ENCODE measurements at regions not wholly inside any gene's neighbourhood (a gene's known extent, or its start where the extent isn't known, plus 50 kb on each side); places are given as distances from the start of the nearest gene placed in this dataset.
A peak's percentile ranks its signal among the peaks of the same experiment; 100 is the strongest.
"Not testable (repeated sequence)": the region's sequence is repeated elsewhere in the genome, so short reads cannot be mapped to it uniquely, and the experiment has no call there.

DNA sequence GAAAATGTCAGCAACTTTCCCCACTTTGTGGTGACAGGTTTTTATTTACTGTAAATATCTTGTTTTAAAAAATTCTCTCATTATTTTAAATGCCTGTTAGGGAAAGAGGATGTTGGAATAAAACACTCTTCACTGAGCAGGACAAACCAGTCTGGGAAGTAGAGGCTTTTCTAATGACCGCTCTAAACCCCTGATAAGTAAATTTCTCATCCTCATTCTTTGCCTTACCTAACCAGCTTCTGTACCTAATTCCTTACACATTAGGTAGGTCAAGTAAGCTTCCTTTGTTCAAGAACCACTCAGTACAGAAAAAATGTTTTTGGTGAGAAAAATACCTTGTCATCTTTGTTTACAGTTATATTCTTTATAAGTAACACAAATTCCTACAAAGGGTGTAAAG, 143.6 kb downstream of the GPR85 start:
- TF ChIP-seq, protein P1, sequence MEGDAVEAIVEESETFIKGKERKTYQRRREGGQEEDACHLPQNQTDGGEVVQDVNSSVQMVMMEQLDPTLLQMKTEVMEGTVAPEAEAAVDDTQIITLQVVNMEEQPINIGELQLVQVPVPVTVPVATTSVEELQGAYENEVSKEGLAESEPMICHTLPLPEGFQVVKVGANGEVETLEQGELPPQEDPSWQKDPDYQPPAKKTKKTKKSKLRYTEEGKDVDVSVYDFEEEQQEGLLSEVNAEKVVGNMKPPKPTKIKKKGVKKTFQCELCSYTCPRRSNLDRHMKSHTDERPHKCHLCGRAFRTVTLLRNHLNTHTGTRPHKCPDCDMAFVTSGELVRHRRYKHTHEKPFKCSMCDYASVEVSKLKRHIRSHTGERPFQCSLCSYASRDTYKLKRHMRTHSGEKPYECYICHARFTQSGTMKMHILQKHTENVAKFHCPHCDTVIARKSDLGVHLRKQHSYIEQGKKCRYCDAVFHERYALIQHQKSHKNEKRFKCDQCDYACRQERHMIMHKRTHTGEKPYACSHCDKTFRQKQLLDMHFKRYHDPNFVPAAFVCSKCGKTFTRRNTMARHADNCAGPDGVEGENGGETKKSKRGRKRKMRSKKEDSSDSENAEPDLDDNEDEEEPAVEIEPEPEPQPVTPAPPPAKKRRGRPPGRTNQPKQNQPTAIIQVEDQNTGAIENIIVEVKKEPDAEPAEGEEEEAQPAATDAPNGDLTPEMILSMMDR (IDR thresholded peaks at IDR 0.05; ENCODE audit: control insufficient read depth, extremely low read depth, insufficient read depth): no peak
- no peak overlapping the region for H3K4me3 ChIP-seq (ENCODE audit: low read depth, low read length)
- no peak for DNase-seq (ENCODE audit: low read depth)

DNA sequence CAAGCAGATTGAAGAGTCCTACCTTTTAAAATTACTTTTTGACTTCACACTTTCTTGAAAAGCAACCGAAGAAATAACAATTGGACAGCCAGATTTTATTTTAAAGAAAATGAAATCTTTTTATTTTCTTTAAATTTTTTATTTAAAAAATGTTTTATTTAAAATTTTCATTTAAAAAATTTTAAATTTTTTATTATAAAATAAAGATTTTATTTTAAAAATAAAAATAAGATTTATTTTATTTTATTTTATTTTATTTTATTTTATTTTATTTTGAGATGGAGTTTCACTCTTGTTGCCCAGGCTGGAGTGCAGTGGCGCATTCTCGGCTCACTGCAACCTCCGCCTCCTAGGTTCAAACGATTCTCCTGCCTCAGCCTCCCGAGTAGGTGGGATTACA, 144.5 kb downstream of the GPR85 start:
- not testable (repeated sequence) for H3K4me3 ChIP-seq (ENCODE audit: low read depth, low read length); DNase-seq (ENCODE audit: low read depth)

DNA sequence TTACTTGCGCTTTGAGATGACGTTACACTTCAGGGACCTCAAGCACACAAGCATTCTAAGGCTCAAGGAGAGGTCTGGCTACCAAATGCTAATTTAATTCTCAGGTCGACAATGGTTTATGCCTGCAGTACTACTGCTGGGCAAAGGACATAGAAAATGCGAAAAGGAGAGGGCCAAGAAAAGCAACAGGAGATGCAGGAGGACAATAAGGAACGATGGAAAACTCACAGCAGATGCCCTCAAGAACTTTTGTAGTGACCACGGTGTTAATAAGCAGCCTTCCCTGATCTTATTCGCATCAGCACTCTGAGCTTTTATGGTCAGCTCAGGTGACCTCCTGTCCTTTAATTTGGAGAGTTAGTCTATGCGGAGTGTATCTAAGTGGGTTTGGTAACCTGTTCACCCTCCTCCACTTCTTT, 146.3 kb downstream of the GPR85 start:
- no peak for DNase-seq (ENCODE audit: low read depth)
- peak overlapping the region; percentile 86 for H3K4me3 ChIP-seq (ENCODE audit: low read depth, low read length)
- TF ChIP-seq, protein P1 (IDR thresholded peaks at IDR 0.05; ENCODE audit: control insufficient read depth, extremely low read depth, insufficient read depth): no peak

DNA sequence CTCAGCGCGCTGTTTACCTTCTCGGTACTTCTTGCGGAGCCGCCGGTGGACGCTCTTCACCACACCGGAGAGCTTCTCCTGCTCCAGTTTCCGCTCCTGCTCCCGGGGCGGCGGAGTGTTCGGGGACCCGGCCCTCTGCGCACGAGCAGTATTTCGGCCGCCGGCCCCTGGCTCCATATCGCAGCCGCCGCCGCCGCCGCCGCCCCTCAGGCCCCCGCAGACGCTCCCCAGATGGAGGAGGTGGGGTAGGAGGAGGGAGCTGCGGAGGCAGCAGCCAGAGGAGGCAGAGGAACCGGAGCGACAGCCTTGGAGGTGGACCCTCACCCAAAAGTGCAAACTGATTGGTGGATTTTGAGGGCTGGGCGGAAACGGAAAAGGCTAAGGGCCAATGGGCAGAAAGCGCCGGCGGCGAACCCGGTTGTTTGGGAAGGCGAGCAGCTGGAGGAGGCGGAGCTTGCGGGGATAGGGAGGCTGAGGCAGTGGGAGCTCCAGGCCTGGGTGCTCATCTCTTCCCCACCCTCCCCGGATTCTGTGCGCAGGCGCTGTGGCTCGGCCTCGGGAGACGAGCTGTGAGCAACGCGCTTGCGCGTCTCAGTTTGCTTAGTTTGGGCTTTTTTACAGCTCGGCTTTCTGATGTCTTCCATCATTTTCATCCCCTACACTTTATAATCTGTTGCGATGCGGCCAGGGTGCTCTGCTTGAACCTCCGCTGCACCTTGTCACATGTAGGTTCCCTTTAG, 146.9 kb downstream of the GPR85 start:
- H3K4me3 ChIP-seq (ENCODE audit: low read depth, low read length): peak overlapping the region; percentile 86
- peak; percentile 97 for DNase-seq (ENCODE audit: low read depth)
- TF ChIP-seq, protein P1 (IDR thresholded peaks at IDR 0.05; ENCODE audit: control insufficient read depth, extremely low read depth, insufficient read depth): no peak

DNA sequence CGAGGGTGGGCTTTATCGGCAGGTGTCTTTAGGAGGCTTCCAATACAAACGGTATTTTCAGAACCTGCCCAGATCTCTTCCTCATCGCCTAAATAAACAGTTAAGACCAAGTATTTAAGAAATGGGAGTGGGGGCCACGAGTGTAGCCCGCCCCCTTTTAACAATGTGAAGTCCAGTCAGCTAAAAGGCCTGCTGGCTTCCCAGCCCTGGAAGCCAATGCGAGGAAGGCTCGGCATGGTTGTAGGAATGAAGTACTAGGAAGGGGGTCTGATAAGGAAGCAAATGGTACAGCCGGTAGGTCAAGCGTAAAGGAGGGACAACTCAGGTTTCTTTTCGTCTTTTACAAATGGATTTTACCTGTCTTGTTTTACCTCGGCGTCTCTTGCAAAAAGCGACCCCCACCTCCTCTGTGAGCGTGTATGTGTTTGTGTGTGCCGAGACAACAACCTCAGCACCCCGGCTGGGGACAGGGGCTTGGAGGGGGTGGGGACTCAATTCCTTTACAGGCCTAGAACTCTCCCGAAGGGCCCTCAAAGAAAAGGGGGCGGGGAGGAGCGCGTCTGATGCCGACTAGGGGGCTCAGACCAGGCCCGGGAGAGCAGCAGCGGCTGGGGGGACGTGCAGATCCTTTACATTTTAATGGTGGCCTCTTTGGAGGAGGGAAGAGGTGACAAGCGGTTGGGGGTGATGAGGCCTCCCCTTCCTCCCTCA, 147.6 kb downstream of the GPR85 start:
- TF ChIP-seq, protein P1 (IDR thresholded peaks at IDR 0.05; ENCODE audit: control insufficient read depth, extremely low read depth, insufficient read depth): no peak
- no peak for DNase-seq (ENCODE audit: low read depth)
- H3K4me3 ChIP-seq (ENCODE audit: low read depth, low read length): peak overlapping the region; percentile 86

DNA sequence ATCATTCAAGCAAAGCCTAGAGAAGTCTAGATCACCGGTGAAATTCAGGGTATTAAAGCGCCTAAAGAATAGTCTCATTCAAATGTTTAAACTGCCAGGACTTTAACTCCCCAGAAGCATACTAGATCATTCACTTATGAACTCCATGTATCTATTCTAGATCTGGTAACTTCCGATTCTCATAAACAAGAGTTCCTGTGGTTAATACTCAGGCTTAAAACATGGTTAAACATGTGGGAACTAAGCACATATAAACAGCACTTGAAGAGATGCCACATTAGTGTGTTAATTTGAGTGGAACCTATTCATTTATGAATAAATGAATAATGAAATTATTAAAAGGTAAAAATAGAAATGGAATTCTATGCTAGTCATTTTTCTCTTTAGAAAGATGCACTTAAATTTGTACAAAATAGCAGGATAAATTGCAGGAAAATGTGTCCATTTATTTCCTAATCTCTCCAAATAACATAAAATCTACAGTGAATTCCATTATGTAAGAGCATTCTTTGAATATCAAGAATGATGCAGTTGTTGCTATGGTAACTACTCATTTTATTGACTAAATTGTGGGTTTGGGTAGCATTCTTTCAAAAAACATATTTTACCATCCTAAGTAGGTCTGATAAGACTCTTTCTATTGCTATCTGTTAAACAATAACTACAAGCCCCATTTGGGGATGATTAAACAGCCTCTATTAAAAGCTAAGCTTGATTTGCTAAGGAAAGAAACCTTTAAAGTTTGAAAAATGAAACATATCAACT, 147.6 kb upstream of the TMEM168 start:
- TF ChIP-seq, protein P1 (IDR thresholded peaks at IDR 0.05; ENCODE audit: control insufficient read depth, extremely low read depth, insufficient read depth): no peak
- DNase-seq (ENCODE audit: low read depth): no peak
- H3K4me3 ChIP-seq (ENCODE audit: low read depth, low read length): no peak overlapping the region

DNA sequence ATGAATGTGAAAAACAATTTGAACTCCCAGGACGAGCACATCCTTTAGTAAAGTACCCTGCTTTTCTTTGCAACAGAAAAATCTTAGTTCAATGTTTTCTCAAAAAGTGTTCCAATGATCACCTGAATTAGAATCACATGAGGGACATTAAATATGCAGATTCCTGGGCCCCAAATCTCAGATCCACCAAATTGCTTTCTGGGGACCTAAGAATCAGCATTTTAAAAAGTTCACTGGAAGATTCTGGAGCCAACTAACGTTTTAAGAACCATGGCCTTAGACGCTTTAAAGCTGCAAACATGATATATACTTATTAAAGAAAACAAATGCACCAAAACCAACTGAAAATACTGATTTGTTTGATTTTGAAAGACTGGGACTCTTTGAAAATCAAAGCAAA, 143.4 kb upstream of the TMEM168 start:
- DNase-seq (ENCODE audit: low read depth): no peak
- TF ChIP-seq, protein P1 (IDR thresholded peaks at IDR 0.05; ENCODE audit: control insufficient read depth, extremely low read depth, insufficient read depth): no peak
- no peak overlapping the region for H3K4me3 ChIP-seq (ENCODE audit: low read depth, low read length)
